ENCODE measurements at regions not wholly inside any gene's neighbourhood (a gene's known extent, or its start where the extent isn't known, plus 50 kb on each side); places are given as distances from the start of the nearest gene placed in this dataset.

DNA sequence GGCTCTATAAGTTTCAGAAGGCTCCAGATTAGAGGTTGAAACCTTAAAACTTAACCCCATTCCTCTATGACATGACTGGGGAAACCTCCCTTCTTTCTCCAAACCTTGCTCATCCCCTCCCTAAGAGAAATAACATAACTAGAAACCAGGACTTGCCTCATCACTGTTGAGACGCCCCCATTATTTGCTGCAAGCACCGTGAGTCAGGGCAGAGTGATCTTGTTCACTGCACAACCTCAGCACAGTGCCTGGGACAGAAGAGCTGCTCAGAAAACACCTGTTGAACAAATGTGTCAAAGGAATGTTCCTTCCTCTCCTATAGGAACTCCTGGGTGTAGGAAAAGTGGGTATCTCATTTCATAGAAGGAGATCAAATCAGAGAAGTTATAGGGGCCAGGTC is 132.7 kb upstream of the CTAGE1 start:
- TF ChIP-seq, protein P1, sequence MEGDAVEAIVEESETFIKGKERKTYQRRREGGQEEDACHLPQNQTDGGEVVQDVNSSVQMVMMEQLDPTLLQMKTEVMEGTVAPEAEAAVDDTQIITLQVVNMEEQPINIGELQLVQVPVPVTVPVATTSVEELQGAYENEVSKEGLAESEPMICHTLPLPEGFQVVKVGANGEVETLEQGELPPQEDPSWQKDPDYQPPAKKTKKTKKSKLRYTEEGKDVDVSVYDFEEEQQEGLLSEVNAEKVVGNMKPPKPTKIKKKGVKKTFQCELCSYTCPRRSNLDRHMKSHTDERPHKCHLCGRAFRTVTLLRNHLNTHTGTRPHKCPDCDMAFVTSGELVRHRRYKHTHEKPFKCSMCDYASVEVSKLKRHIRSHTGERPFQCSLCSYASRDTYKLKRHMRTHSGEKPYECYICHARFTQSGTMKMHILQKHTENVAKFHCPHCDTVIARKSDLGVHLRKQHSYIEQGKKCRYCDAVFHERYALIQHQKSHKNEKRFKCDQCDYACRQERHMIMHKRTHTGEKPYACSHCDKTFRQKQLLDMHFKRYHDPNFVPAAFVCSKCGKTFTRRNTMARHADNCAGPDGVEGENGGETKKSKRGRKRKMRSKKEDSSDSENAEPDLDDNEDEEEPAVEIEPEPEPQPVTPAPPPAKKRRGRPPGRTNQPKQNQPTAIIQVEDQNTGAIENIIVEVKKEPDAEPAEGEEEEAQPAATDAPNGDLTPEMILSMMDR (IDR thresholded peaks at IDR 0.05; ENCODE audit: borderline replicate concordance, control extremely low read depth, extremely low read depth, insufficient read depth, missing control alignments): no peak
- in situ Hi-C loops (cut with MboI; ENCODE audit: low sequenced_read_pairs, unreplicated experiment): loop anchor here (25.0 kb wide), 1 partner anchor 638 kb away; no protein-coding TSS in a partner anchor
- no peak for DNase-seq (ENCODE audit: low spot score)

DNA sequence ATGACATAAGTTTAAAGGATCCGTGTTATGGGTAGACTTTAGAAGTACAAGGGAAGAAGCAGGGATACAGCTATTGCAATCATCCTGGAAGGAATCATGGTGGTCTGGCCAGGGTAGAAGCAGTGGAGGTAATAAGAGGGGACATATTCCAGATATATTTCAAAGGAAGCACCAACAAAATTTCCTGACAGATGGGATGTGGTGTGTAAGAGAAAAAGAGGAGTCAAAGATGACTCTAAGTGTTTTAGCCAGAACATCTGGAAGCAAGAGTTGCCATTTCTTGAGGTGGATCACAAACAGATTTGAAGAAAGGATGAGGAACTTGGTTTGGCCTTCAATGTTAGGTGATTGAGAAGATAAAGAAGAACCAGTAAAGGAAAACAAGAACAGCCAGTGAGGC is 133.1 kb upstream of the CTAGE1 start:
- in situ Hi-C loops (cut with MboI; ENCODE audit: low sequenced_read_pairs, unreplicated experiment): loop anchor here (25.0 kb wide), 1 partner anchor 639 kb away; no protein-coding TSS in a partner anchor
- TF ChIP-seq, protein P1 (IDR thresholded peaks at IDR 0.05; ENCODE audit: borderline replicate concordance, control extremely low read depth, extremely low read depth, insufficient read depth, missing control alignments): no peak
- DNase-seq (ENCODE audit: low spot score): no peak

DNA sequence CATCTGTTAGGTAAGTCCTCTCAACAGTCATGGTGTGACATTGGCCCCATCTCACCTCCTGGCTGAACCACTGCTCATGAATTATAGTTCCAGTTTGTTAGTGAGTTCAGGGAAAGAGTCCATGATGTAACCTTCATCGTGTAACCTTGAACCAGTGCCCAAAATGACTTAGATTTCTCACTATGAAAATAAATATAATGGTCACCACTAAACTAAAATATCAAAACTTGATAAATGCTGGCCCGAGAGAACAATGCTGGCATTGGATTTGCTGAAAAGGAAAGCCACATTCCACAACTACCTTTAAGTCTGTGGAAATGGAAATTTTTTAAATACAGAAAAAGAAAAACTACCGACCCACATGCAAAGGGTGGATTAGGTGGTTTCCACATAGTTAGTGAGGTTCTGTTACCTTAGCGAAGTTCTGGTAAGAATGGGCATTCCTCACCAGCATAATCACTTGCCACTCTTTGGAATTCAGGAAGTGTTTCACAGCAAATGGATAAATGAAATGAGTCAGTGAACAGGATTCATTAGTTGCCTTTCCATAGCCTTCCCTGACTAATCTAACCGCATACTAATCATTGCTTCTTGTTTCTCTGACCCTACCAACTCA is 133.9 kb upstream of the CTAGE1 start:
- in situ Hi-C loops (cut with MboI; ENCODE audit: low sequenced_read_pairs, unreplicated experiment): loop anchor here (25.0 kb wide), 1 partner anchor 639 kb away; no protein-coding TSS in a partner anchor
- TF ChIP-seq, protein P1 (IDR thresholded peaks at IDR 0.05; ENCODE audit: borderline replicate concordance, control extremely low read depth, extremely low read depth, insufficient read depth, missing control alignments): no peak
- DNase-seq (ENCODE audit: low spot score): no peak

DNA sequence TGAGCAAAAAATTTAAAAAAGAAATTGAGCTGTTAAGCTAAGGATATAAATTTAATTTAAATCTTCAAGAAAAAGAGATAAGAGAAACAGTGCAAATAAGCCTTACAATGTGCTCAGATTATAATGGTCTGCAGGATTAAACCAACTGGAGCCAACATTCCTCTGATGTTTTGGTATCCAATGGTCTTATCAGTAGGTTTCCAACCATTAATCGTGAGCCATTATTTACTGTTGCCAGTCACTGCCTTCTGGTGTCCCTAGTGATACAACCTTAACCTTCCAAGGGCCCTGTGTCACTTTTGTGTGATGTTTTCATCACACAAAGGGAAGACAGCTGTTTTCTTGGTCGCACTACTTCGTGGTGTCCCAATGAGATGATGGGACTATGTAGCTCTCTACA is 134.5 kb upstream of the CTAGE1 start:
- no peak for DNase-seq (ENCODE audit: low spot score)
- in situ Hi-C loops (cut with MboI; ENCODE audit: low sequenced_read_pairs, unreplicated experiment): loop anchor here (25.0 kb wide), 1 partner anchor 640 kb away; no protein-coding TSS in a partner anchor
- TF ChIP-seq, protein P1 (IDR thresholded peaks at IDR 0.05; ENCODE audit: borderline replicate concordance, control extremely low read depth, extremely low read depth, insufficient read depth, missing control alignments): no peak

DNA sequence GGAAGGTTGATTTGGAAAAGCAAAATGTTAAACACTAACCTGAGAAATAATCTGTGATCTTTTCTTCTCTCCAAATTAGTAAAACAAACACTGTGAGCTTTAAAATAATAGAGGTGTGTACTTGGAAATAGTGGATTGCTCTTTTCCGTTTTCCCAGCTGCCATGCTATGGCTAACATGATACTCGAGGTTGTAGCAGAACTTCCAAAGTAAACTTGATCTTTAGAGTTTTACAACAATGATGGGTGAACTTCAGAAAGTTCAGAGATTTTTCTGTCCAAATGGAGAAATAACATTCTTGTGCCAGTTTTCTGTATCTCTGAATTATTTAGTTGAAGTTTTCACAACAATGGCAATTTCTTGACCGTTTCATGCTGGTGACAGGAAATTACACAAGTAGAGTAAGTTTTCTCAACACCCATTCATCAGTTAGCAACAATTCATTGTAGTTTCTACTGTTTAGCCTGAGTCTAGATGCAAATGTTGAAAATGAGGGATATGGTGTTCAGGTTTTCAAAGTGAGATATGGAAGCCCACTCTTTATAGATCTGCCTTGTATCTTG is 135.3 kb upstream of the CTAGE1 start:
- DNase-seq (ENCODE audit: low spot score): no peak
- in situ Hi-C loops (cut with MboI; ENCODE audit: low sequenced_read_pairs, unreplicated experiment): loop anchor here (25.0 kb wide), 1 partner anchor 641 kb away; no protein-coding TSS in a partner anchor
- TF ChIP-seq, protein P1 (IDR thresholded peaks at IDR 0.05; ENCODE audit: borderline replicate concordance, control extremely low read depth, extremely low read depth, insufficient read depth, missing control alignments): no peak

DNA sequence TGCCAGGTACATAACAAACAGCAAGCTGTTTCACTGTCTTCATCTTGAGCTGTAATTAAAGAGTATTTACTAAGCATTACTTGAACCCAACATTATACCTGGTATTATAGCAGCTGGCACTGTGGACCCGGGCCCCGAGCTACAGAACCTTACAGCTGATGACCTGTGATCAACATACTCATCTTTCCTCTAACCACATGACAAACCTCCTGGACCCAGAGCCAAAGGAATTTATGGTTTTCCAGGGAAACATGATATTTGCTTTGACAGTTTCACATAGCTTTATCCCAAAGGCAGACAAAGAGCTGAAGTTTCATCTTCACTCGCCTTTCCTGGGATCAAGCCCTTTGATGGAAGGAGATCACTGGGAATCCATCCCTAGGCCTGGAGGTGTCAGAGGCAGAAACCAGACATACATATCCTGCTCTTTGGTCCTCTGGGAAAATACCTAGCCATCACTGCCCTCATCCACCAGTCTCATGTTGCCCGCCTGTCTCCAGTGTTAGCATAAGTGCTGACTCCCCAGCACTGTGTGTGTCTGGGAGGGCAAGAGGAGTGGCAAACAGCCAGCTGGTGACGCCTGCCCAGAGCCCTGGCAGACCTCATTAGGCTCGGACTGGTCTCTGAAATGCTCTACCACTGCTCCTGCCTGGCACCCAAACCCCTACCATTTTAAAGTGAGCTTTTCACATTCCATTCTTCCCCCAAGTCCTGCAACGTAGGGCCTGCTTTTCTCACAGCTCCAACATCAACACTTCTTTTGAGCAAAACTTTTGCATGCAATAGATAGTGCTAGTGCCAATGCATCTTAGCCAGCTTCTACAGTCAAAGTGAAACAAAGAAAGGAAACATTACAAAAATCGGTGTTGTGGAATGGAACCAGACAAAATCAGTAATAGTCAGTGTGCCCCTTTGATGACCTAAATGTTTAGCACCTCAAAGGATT is 138.8 kb upstream of the CTAGE1 start:
- in situ Hi-C loops (cut with MboI; ENCODE audit: low sequenced_read_pairs, unreplicated experiment): loop anchor here (25.0 kb wide), 1 partner anchor 644 kb away; no protein-coding TSS in a partner anchor
- TF ChIP-seq, protein P1 (IDR thresholded peaks at IDR 0.05; ENCODE audit: borderline replicate concordance, control extremely low read depth, extremely low read depth, insufficient read depth, missing control alignments): no peak
- no peak for DNase-seq (ENCODE audit: low spot score)
